ENCODE measurements at regions not wholly inside any gene's neighbourhood (a gene's known extent, or its start where the extent isn't known, plus 50 kb on each side); places are given as distances from the start of the nearest gene placed in this dataset. TPM values are rescaled to one million over a fixed set of nuclear protein-coding genes. Genes with fewer than 3 reads are reported as not detected.

Small RNAs in the stretch of these regions (small RNA-seq; reads per million reads assigned to genes)
- gene RNU6-815P (not detected), gene RNU6-822P (not detected)
